ENCODE measurements at regions not wholly inside any gene's neighbourhood (a gene's known extent, or its start where the extent isn't known, plus 50 kb on each side); places are given as distances from the start of the nearest gene placed in this dataset.

GRCh38 chr13:79742923-79743322 is 262.0 kb downstream of the NDFIP2 start:
- no peaks in the 10 kb centered on the region for H3K27me3 ChIP-seq (ENCODE audit: control insufficient read depth in 4 of 4, insufficient read depth in 4 of 4, low read length in 3 of 4)
- H3K27ac ChIP-seq (ENCODE audit: low read depth in 1 of 2, low read length in 2 of 2): no peak overlapping the region
- TF ChIP-seq FOXA2 (IDR thresholded peaks at IDR 0.05): no peak
- no peak for DNase-seq (ENCODE audit: low spot score)
- no peaks in the 10 kb centered on the region for H3K36me3 ChIP-seq (ENCODE audit: control insufficient read depth in 4 of 4, insufficient read depth in 3 of 4, low read depth in 1 of 4, low read length in 3 of 4)
- no peak overlapping the region for H3K9ac ChIP-seq (ENCODE audit: low read depth in 1 of 2, low read length in 2 of 2)
- no peaks in the 10 kb centered on the region for H3K4me1 ChIP-seq (ENCODE audit: control insufficient read depth in 4 of 4, insufficient read depth in 4 of 4, low read length in 3 of 4)
- no peak overlapping the region for H3K4me3 ChIP-seq (ENCODE audit: low read depth in 1 of 3, low read length in 3 of 3)
- WGBS: 77% methylated on average over 3 of the region's 3 CpGs
- H3K9me3 ChIP-seq (ENCODE audit: control insufficient read depth in 4 of 4, low read length in 3 of 4): no peaks in the 10 kb centered on the region

- Histone ChIP-seq H3K9ac (ENCODE audit: low read depth in 1 of 2, low read length in 2 of 2) (no peak overlapping the region), H3K27me3 (ENCODE audit: control insufficient read depth in 4 of 4, insufficient read depth in 4 of 4, low read length in 3 of 4) (no peaks in the 10 kb centered on the region), H3K9me3 (ENCODE audit: control insufficient read depth in 4 of 4, low read length in 3 of 4) (no peaks in the 10 kb centered on the region), H3K27ac (ENCODE audit: low read depth in 1 of 2, low read length in 2 of 2) (no peak overlapping the region), H3K4me1 (ENCODE audit: control insufficient read depth in 4 of 4, insufficient read depth in 4 of 4, low read length in 3 of 4) (no peaks in the 10 kb centered on the region), H3K4me3 (ENCODE audit: low read depth in 1 of 3, low read length in 3 of 3) (no peak overlapping the region), H3K36me3 (ENCODE audit: control insufficient read depth in 4 of 4, insufficient read depth in 3 of 4, low read depth in 1 of 4, low read length in 3 of 4) (no peaks in the 10 kb centered on the region)
- no peak for DNase-seq (ENCODE audit: low spot score)
- TF ChIP-seq HNF4G (IDR thresholded peaks at IDR 0.05): no peak
- no peak for TF ChIP-seq TAF1 (conservative IDR thresholded peaks at IDR 0.05)
- TF ChIP-seq EGR1 (IDR thresholded peaks at IDR 0.05; ENCODE audit: low read depth in 2 of 2): no peak
- no peak for TF ChIP-seq ZBTB33 (IDR thresholded peaks at IDR 0.05)
- no peak for TF ChIP-seq REST (IDR thresholded peaks at IDR 0.05)
- 25% methylated on average over 6 of the region's 6 CpGs for WGBS
These were observed 260.0 kb downstream of the NDFIP2 start for GRCh38 chr13:79740991-79741390.

GRCh38 chr13:79736356-79736755 is 255.4 kb downstream of the NDFIP2 start:
- WGBS: 100% methylated on average over 1 of the region's 1 CpG
- no peak overlapping the region for H3K9ac ChIP-seq (ENCODE audit: low read depth in 1 of 2, low read length in 2 of 2)

GRCh38 chr13:79735228-79735627 is 254.3 kb downstream of the NDFIP2 start:
- no peak overlapping the region for H3K9ac ChIP-seq (ENCODE audit: low read depth in 1 of 2, low read length in 2 of 2)
- no peaks in the 10 kb centered on the region for H3K9me3 ChIP-seq (ENCODE audit: control insufficient read depth in 4 of 4, low read length in 3 of 4)
- TF ChIP-seq JUND (IDR thresholded peaks at IDR 0.05): no peak
- TF ChIP-seq HNF4A (conservative IDR thresholded peaks at IDR 0.05): no peak
- no peak for TF ChIP-seq GABPA (IDR thresholded peaks at IDR 0.05 in 1 of 2, conservative IDR thresholded peaks at IDR 0.05 in 1 of 2)
- no peak for TF ChIP-seq TAF1 (conservative IDR thresholded peaks at IDR 0.05)
- TF ChIP-seq RAD21 (IDR thresholded peaks at IDR 0.05): no peak
- no peak for TF ChIP-seq EGR1 (IDR thresholded peaks at IDR 0.05; ENCODE audit: low read depth in 2 of 2)
- H3K27me3 ChIP-seq (ENCODE audit: control insufficient read depth in 4 of 4, insufficient read depth in 4 of 4, low read length in 3 of 4): no peaks in the 10 kb centered on the region
- H3K4me1 ChIP-seq (ENCODE audit: control insufficient read depth in 4 of 4, insufficient read depth in 4 of 4, low read length in 3 of 4): no peaks in the 10 kb centered on the region
- H3K36me3 ChIP-seq (ENCODE audit: control insufficient read depth in 4 of 4, insufficient read depth in 3 of 4, low read depth in 1 of 4, low read length in 3 of 4): no peaks in the 10 kb centered on the region
- no peak overlapping the region for H3K4me3 ChIP-seq (ENCODE audit: low read depth in 1 of 3, low read length in 3 of 3)
- no peak for DNase-seq (ENCODE audit: low spot score)
- no peak overlapping the region for H3K27ac ChIP-seq (ENCODE audit: low read depth in 1 of 2, low read length in 2 of 2)

More at GRCh38 chr13:79736356-79736755, 255.4 kb downstream of the NDFIP2 start:
- no peak overlapping the region for H3K27ac ChIP-seq (ENCODE audit: low read depth in 1 of 2, low read length in 2 of 2)
- H3K4me1 ChIP-seq (ENCODE audit: control insufficient read depth in 4 of 4, insufficient read depth in 4 of 4, low read length in 3 of 4): no peaks in the 10 kb centered on the region
- no peaks in the 10 kb centered on the region for H3K36me3 ChIP-seq (ENCODE audit: control insufficient read depth in 4 of 4, insufficient read depth in 3 of 4, low read depth in 1 of 4, low read length in 3 of 4)
- TF ChIP-seq NR2F2 (IDR thresholded peaks at IDR 0.05): no peak
- TF ChIP-seq HNF4G (IDR thresholded peaks at IDR 0.05): no peak
- no peak overlapping the region for H3K4me3 ChIP-seq (ENCODE audit: low read depth in 1 of 3, low read length in 3 of 3)
- no peaks in the 10 kb centered on the region for H3K27me3 ChIP-seq (ENCODE audit: control insufficient read depth in 4 of 4, insufficient read depth in 4 of 4, low read length in 3 of 4)
- no peaks in the 10 kb centered on the region for H3K9me3 ChIP-seq (ENCODE audit: control insufficient read depth in 4 of 4, low read length in 3 of 4)
- DNase-seq (ENCODE audit: low spot score): no peak

All from liver (tissue), 7 donors.